ENCODE measurements at regions not wholly inside any gene's neighbourhood (a gene's known extent, or its start where the extent isn't known, plus 50 kb on each side); places are given as distances from the start of the nearest gene placed in this dataset.
"Not testable (repeated sequence)": the region's sequence is repeated elsewhere in the genome, so short reads cannot be mapped to it uniquely, and the experiment has no call there.

GRCh38 chr7:106747804-106748203 is 86.8 kb upstream of the CCDC71L start:
- DNase-seq (ENCODE audit: extremely low read depth, low read depth): no peak

- DNase-seq (ENCODE audit: extremely low read depth, low read depth): no peak
Observed at GRCh38 chr7:106749165-106749564, 88.2 kb upstream of the CCDC71L start.

GRCh38 chr7:106750773-106751172 is 89.8 kb upstream of the CCDC71L start:
- no peak for DNase-seq (ENCODE audit: extremely low read depth, low read depth)

GRCh38 chr7:106752367-106752766 is 91.4 kb upstream of the CCDC71L start:
- no peak for DNase-seq (ENCODE audit: extremely low read depth, low read depth)

GRCh38 chr7:106755024-106755423 is 94.1 kb upstream of the CCDC71L start:
- DNase-seq (ENCODE audit: extremely low read depth, low read depth): not testable (repeated sequence)

GRCh38 chr7:106755641-106756040 is 94.7 kb upstream of the CCDC71L start:
- DNase-seq (ENCODE audit: extremely low read depth, low read depth): no peak

- no peak for DNase-seq (ENCODE audit: extremely low read depth, low read depth)
Observed at GRCh38 chr7:106756071-106756470, 95.1 kb upstream of the CCDC71L start.

- DNase-seq (ENCODE audit: extremely low read depth, low read depth): no peak
Observed at GRCh38 chr7:106756884-106757283, 95.9 kb upstream of the CCDC71L start.

GRCh38 chr7:106757846-106758245 is 96.9 kb upstream of the CCDC71L start:
- DNase-seq (ENCODE audit: extremely low read depth, low read depth): no peak

- DNase-seq (ENCODE audit: extremely low read depth, low read depth): not testable (repeated sequence)
Observed at GRCh38 chr7:106762845-106763244, 101.9 kb upstream of the CCDC71L start.

- no peak for DNase-seq (ENCODE audit: extremely low read depth, low read depth)
Observed at GRCh38 chr7:106763717-106764116, 101.4 kb upstream of the PIK3CG start.

- DNase-seq (ENCODE audit: extremely low read depth, low read depth): no peak
Observed at GRCh38 chr7:106765727-106766355, 99.2 kb upstream of the PIK3CG start.

- no peak for DNase-seq (ENCODE audit: extremely low read depth, low read depth)
Observed at GRCh38 chr7:106766551-106766950, 98.5 kb upstream of the PIK3CG start.

- no peak for DNase-seq (ENCODE audit: extremely low read depth, low read depth)
Observed at GRCh38 chr7:106767078-106767477, 98.0 kb upstream of the PIK3CG start.

GRCh38 chr7:106767498-106768323 is 97.4 kb upstream of the PIK3CG start:
- no peak for DNase-seq (ENCODE audit: extremely low read depth, low read depth)

GRCh38 chr7:106768324-106768751 is 96.7 kb upstream of the PIK3CG start:
- DNase-seq (ENCODE audit: extremely low read depth, low read depth): no peak

GRCh38 chr7:106770191-106770590 is 94.9 kb upstream of the PIK3CG start:
- DNase-seq (ENCODE audit: extremely low read depth, low read depth): no peak

- no peak for DNase-seq (ENCODE audit: extremely low read depth, low read depth)
Observed at GRCh38 chr7:106772655-106773108, 92.4 kb upstream of the PIK3CG start.

GRCh38 chr7:106773228-106773627 is 91.9 kb upstream of the PIK3CG start:
- no peak for DNase-seq (ENCODE audit: extremely low read depth, low read depth)

GRCh38 chr7:106773721-106774120 is 91.4 kb upstream of the PIK3CG start:
- DNase-seq (ENCODE audit: extremely low read depth, low read depth): no peak

- no peak for DNase-seq (ENCODE audit: extremely low read depth, low read depth)
Observed at GRCh38 chr7:106774213-106774767, 90.8 kb upstream of the PIK3CG start.

Data from NCI-H460 (cell line).